ENCODE measurements at regions not wholly inside any gene's neighbourhood (a gene's known extent, or its start where the extent isn't known, plus 50 kb on each side); places are given as distances from the start of the nearest gene placed in this dataset.

GRCh38 chr21:35367553-35367952, 318.5 kb upstream of the RUNX1 start:
- DNase-seq (ENCODE audit: low read depth), result no peak

GRCh38 chr21:35366394-35367080, 317.4 kb upstream of the RUNX1 start:
- peak; percentile 98 for DNase-seq (ENCODE audit: low read depth)

- DNase-seq (ENCODE audit: low read depth), result no peak
These were observed 314.4 kb upstream of the RUNX1 start for GRCh38 chr21:35363458-35363857.

GRCh38 chr21:35361988-35362387, 312.9 kb upstream of the RUNX1 start:
- no peak for DNase-seq (ENCODE audit: low read depth)

- DNase-seq (ENCODE audit: low read depth), result no peak
These were observed 311.9 kb upstream of the RUNX1 start for GRCh38 chr21:35360870-35361570.

- DNase-seq (ENCODE audit: low read depth), result no peak
These were observed 310.0 kb upstream of the RUNX1 start for GRCh38 chr21:35359076-35359475.

- DNase-seq (ENCODE audit: low read depth), result no peak
These were observed 308.9 kb upstream of the RUNX1 start for GRCh38 chr21:35358008-35358407.

GRCh38 chr21:35357041-35357780, 308.1 kb upstream of the RUNX1 start:
- no peak for DNase-seq (ENCODE audit: low read depth)

- no peak for DNase-seq (ENCODE audit: low read depth)
These were observed 305.0 kb upstream of the RUNX1 start for GRCh38 chr21:35354078-35354477.

- DNase-seq (ENCODE audit: low read depth), result no peak
These were observed 303.7 kb upstream of the RUNX1 start for GRCh38 chr21:35352793-35353192.

- DNase-seq (ENCODE audit: low read depth), result peak; percentile 89
These were observed 303.1 kb upstream of the RUNX1 start for GRCh38 chr21:35352066-35352770.

GRCh38 chr21:35351434-35351833, 302.3 kb upstream of the RUNX1 start:
- no peak for DNase-seq (ENCODE audit: low read depth)

GRCh38 chr21:35350965-35351364, 301.9 kb upstream of the RUNX1 start:
- peak; percentile 19 for DNase-seq (ENCODE audit: low read depth)

- DNase-seq (ENCODE audit: low read depth), result peak; percentile 66
These were observed 300.4 kb upstream of the RUNX1 start for GRCh38 chr21:35349376-35350080.

- DNase-seq (ENCODE audit: low read depth), result no peak
These were observed 299.6 kb upstream of the RUNX1 start for GRCh38 chr21:35348686-35349085.

- no peak for DNase-seq (ENCODE audit: low read depth)
These were observed 297.6 kb upstream of the RUNX1 start for GRCh38 chr21:35346697-35347096.

GRCh38 chr21:35345954-35346353, 296.9 kb upstream of the RUNX1 start:
- no peak for DNase-seq (ENCODE audit: low read depth)

GRCh38 chr21:35344582-35344981, 295.5 kb upstream of the RUNX1 start:
- no peak for DNase-seq (ENCODE audit: low read depth)

- DNase-seq (ENCODE audit: low read depth), result no peak
These were observed 294.1 kb upstream of the RUNX1 start for GRCh38 chr21:35343046-35343819.

GRCh38 chr21:35342440-35342839, 293.3 kb upstream of the RUNX1 start:
- no peak for DNase-seq (ENCODE audit: low read depth)

GRCh38 chr21:35340273-35340672, 291.2 kb upstream of the RUNX1 start:
- DNase-seq (ENCODE audit: low read depth), result no peak
